ENCODE measurements at regions not wholly inside any gene's neighbourhood (a gene's known extent, or its start where the extent isn't known, plus 50 kb on each side); places are given as distances from the start of the nearest gene placed in this dataset.

DNA sequence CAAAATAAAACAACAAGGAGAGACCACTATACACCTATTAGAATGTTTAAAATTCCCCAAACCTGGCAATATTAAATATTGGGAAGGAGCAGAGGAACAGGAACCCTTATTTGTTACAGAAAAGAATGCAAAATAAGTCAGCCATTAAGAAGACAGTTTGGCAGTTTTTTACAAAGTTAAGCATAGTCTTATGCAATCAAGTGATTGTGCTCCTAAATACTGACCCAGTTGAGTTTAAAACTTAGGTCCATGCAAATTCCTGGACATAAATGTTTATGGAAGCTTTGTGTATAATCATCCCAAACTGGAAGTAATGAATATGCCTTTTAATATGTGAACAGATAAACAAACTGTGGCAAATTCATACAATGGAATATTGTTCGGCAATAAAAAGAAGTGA is 72.9 kb upstream of the RGS4 start:
- no peak for DNase-seq
- H3K56ac ChIP-seq (ENCODE audit: insufficient read length, low read depth, low read length), result no peak overlapping the region
- H3K4me1 Mint-ChIP-seq, result no peaks in the 10 kb centered on the region
- H3K9ac ChIP-seq (ENCODE audit: extremely low read depth, insufficient read length, low read length), result no peak overlapping the region
- H3K79me2 ChIP-seq (ENCODE audit: insufficient read depth, low read length), result no peaks in the 10 kb centered on the region
- no peak overlapping the region for H3K14ac ChIP-seq (ENCODE audit: insufficient read depth, low read length)
- no peak overlapping the region for H2BK12ac ChIP-seq (ENCODE audit: insufficient read length, low read depth, low read length)
- H3T11ph ChIP-seq (ENCODE audit: low read length), result no peak overlapping the region
- no peaks in the 10 kb centered on the region for H3K36me3 Mint-ChIP-seq (ENCODE audit: insufficient read depth in 1 of 3, low read depth in 3 of 3)
- H3K18ac ChIP-seq (ENCODE audit: insufficient read length, low read depth, low read length), result no peak overlapping the region
- H2BK15ac ChIP-seq (ENCODE audit: low read depth, low read length), result no peak overlapping the region
- H4K91ac ChIP-seq (ENCODE audit: insufficient read length, low read depth, low read length), result no peak overlapping the region
- no peaks in the 10 kb centered on the region for H4K20me1 ChIP-seq (ENCODE audit: control insufficient read depth, insufficient read depth, insufficient read length)
- H2BK120ac ChIP-seq (ENCODE audit: low read depth, low read length, poor library complexity, severe bottlenecking), result no peak overlapping the region
- H3K9me3 Mint-ChIP-seq, result no peaks in the 10 kb centered on the region
- no peak overlapping the region for H3K4me3 Mint-ChIP-seq
- no peak overlapping the region for H3K27ac Mint-ChIP-seq
- H2AK5ac ChIP-seq (ENCODE audit: insufficient read length, low read length), result no peak overlapping the region
- H3K4me2 ChIP-seq (ENCODE audit: insufficient read depth, insufficient read length, low read length), result no peak overlapping the region
- H3K4ac ChIP-seq (ENCODE audit: low read depth, low read length), result no peak overlapping the region
- no peaks in the 10 kb centered on the region for H3K27me3 ChIP-seq (ENCODE audit: insufficient read depth, low read length)
- no peak overlapping the region for H4K5ac ChIP-seq (ENCODE audit: insufficient read length, low read depth, low read length)
- no peak overlapping the region for H2BK5ac ChIP-seq (ENCODE audit: insufficient read length, low read length)
- H3K4me1 ChIP-seq (ENCODE audit: insufficient read depth, low read length), result no peaks in the 10 kb centered on the region
- no peaks in the 10 kb centered on the region for H3K23me2 ChIP-seq (ENCODE audit: insufficient read length, low read depth, low read length, poor library complexity, severe bottlenecking)
- H3K79me1 ChIP-seq (ENCODE audit: insufficient read depth, low read depth, low read length, poor library complexity, severe bottlenecking), result no peaks in the 10 kb centered on the region
- no peaks in the 10 kb centered on the region for H3K9me3 ChIP-seq (ENCODE audit: control insufficient read depth, low read depth, low read length)
- no CpG with 5 or more reads among the region's 1 CpG for WGBS (ENCODE audit: extremely low coverage, insufficient read length, low lambda C conversion rate)
- no peak overlapping the region for H4K8ac ChIP-seq (replicated peaks; ENCODE audit: insufficient read length, low read depth, low read length)
- no peak overlapping the region for H3K27ac ChIP-seq (ENCODE audit: insufficient read length, low read depth, low read length)
- H3K27me3 Mint-ChIP-seq (ENCODE audit: low read depth), result peaks cover 3% of the 10 kb centered on the region; the same call in 1 of the 2 replicates
- H2AFZ ChIP-seq (ENCODE audit: low read length), result no peak overlapping the region
- H2BK20ac ChIP-seq (ENCODE audit: low read depth, low read length, poor library complexity, severe bottlenecking), result no peak overlapping the region
- H3K23ac ChIP-seq (ENCODE audit: insufficient read length, low read depth, low read length), result no peak overlapping the region
- TF ChIP-seq, protein P1, sequence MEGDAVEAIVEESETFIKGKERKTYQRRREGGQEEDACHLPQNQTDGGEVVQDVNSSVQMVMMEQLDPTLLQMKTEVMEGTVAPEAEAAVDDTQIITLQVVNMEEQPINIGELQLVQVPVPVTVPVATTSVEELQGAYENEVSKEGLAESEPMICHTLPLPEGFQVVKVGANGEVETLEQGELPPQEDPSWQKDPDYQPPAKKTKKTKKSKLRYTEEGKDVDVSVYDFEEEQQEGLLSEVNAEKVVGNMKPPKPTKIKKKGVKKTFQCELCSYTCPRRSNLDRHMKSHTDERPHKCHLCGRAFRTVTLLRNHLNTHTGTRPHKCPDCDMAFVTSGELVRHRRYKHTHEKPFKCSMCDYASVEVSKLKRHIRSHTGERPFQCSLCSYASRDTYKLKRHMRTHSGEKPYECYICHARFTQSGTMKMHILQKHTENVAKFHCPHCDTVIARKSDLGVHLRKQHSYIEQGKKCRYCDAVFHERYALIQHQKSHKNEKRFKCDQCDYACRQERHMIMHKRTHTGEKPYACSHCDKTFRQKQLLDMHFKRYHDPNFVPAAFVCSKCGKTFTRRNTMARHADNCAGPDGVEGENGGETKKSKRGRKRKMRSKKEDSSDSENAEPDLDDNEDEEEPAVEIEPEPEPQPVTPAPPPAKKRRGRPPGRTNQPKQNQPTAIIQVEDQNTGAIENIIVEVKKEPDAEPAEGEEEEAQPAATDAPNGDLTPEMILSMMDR (conservative IDR thresholded peaks at IDR 0.05), result no peak

Data from H9 (cell line).